ENCODE measurements at regions not wholly inside any gene's neighbourhood (a gene's known extent, or its start where the extent isn't known, plus 50 kb on each side); places are given as distances from the start of the nearest gene placed in this dataset.
"Not testable (repeated sequence)": the region's sequence is repeated elsewhere in the genome, so short reads cannot be mapped to it uniquely, and the experiment has no call there.

DNA sequence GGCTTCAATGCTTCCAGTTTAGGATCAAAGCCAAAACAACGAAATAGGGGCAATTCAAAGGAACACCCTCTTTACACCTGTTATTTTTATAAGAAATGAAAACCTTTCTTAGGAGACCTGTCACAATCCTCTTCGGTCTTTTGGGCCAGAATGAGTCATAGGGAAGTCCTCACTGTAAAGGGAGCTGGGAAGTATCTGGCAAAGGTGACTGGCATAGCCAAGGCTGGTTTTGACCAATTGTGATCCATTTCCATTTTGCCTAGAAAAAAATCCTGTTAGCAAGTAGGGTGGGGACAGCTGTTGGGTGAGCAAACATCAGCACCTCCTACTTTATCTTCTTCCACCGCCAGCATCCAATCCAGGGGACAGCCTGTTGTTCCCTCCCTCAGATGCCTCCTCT lies 343.2 kb upstream of the SULF2 start:
- DNase-seq (ENCODE audit: low read depth, low spot score), result no peak

DNA sequence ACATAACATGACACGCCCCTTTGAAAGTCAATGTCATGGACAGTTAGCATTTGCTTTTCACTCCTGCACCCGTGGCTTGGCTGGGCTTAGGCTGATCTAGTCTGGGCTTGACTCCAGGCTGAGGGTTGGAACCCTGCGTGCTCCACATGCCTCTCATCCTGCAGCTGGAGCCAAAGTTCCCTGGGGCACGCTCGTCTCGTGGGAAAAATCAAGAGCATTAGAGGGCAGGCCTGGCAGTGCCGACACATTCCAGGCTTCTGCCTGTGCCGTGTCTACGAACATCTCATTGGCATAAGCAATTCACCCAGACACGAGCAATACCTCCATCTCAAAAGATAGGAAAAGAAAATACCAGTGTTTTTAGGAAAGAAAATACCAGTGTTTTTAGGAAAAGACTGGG lies 342.7 kb upstream of the SULF2 start:
- not testable (repeated sequence) for DNase-seq (ENCODE audit: low read depth, low spot score)

DNA sequence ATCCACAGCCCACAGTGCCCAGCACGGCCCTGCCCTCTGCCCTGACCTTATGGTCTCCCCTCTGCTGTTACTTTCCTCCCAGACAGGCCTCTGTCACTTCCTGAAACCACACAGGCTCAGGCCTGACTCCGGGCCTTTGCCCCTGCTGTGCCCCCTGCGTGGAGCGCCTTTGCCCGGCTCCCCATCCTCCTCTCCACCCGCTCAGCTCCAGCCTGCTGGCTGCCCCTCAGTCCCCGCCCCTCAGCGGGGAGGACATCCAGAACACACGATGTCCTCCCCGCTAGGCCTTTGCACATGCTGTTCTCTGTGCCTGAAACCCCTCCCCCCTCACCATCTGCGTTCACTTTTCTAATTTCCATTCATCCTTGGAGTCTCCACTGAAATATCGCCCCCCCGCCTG lies 341.9 kb upstream of the SULF2 start:
- not testable (repeated sequence) for DNase-seq (ENCODE audit: low read depth, low spot score)

DNA sequence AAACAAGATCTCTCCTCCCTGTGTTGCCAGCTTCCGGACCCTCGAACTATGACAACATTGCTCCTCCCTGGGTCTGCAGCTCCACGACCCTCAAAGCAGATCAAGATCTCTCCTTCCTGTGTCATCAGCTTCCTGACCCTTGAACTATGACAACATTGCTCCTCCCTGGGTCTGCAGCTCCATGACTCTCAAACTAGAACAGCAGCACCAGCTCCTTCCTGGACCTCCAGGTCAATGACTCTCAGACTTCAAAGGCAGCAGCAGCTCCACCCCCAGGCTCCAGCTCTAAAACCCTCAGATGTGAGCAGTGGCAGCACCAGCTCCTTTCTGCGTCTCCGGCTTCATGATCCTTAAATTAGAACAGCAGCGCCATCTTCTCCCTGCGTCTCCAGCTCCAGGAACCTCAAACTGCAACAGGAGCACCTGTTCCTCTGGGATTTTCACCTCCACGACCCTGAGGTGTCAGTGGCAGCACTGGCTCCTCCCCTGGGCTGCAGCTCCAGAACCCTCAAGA lies 341.0 kb upstream of the SULF2 start:
- DNase-seq (ENCODE audit: low read depth, low spot score), result peak; percentile 78

DNA sequence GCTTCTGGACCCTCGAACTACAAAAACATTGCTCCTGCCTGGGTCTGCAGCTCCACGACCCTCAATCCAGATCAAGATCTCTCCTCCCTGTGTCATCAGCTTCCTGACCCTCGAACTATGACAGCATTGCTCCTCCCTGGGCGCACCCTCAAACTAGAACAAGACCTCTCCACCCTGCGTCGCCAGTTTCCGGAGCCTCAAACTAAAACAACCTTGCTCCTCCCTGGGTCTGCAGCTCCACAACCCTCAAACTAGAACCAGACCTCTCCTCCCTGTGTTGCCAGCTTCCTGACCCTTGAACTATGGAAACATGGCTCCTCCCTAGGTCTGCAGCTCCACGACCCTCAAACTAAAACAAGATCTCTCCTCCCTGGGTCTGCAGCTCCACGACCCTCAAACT lies 339.7 kb upstream of the SULF2 start:
- no peak for DNase-seq (ENCODE audit: low read depth, low spot score)

DNA sequence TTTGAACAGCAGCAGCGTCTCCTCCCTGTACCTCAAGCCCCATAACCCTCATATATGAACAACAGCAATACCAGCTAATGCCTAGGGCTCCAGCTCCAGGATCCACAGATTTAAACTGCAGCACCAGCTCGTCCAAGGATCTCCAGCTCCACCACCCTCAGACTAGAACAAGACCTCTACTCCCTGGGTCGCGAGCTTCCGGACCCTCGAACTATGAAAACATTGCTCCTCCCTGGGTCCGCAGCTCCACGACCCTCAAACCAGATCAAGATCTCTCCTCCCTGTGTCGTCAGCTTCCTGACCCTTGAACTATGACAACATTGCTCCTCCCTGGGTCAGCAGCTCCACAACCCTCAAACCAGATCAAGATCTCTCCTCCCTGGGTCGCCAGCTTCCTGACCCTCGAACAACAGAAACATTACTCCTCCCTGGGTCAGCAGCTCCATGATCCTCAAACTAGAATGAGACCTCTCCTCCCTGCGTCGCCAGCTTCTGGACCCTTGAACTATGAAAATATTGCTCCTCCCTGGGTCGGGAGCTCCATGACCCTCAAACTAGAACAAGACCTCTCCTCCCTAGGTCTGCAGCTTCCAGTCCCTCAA lies 339.0 kb upstream of the SULF2 start:
- DNase-seq (ENCODE audit: low read depth, low spot score), result no peak

DNA sequence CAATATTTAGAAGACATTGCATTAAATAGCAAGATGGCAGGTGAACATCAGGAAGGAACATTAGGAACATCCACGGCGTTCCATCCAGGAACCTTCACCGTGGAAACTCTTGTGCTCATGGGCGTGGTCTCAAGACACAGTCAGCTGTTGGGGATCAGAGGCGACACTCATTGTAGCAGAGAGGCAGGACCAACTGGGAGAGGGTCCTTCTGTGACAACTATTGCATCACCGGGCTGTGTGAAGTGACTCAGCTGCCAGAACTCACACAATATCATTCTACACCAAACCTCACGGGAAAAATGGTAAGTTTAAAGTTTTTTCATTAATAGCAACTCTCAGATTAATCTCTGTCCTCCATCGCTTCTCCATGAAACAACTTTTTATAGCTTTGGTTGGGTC lies 334.8 kb upstream of the SULF2 start:
- no peak for DNase-seq (ENCODE audit: low read depth, low spot score)

DNA sequence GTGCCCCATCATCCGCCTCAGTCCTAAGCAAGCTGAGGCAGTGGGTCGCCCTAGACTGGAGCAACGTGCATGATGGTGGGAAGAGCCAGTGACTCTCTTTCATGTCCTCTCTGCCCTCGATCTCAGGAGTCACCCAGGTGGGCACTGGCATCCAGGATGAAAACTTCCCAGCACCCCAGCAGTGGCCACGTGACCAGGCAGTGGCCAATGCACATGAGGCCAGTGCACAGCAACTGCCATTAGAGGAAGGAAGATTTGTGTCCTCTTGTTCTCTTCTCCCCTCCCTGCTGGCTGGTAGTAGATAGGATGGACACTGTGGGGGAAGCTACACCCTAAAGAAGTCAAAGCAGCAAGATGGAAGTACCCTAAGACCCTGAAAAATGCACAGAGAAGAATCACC lies 334.1 kb upstream of the SULF2 start:
- not testable (repeated sequence) for DNase-seq (ENCODE audit: low read depth, low spot score)

DNA sequence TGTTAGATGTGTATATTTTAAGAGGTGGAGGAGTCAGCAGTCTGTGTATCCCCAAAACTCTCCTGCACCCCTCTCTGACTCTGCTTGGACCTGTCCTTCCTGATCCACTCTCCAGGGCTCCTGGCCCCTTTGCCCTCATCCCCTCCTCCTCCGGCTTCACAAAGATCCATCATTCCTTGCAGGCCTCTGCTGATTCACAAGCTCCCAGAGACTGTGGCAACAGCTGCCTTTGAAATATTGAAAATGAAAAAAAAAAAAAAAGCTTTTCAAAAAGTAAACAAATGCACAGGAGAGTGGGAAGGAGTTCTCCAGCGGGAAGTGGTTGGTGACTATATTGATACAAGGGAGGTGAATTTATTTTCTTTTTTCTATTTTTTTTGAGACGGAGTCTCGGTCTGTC lies 330.2 kb upstream of the SULF2 start:
- no peak for DNase-seq (ENCODE audit: low read depth, low spot score)

DNA sequence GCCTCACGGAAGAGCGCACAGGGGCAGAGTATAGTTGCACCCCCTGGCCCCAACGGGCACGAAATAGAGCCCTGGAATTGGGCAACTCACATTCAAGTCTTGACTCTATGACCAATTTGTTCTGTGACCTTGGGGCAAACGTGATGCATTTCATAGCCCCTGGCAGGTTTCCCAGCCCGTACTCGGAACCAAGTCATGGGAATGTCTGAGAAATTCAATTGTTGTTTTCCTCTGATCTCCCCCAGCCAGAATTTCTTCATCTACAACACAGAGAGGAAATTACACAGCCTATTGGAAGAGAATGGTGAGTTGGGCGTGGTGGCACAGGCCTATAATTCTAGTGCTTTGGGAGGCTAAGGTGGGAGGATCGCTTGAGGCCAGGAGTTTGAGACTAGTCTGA lies 322.3 kb upstream of the SULF2 start:
- no peak for DNase-seq (ENCODE audit: low read depth, low spot score)

DNA sequence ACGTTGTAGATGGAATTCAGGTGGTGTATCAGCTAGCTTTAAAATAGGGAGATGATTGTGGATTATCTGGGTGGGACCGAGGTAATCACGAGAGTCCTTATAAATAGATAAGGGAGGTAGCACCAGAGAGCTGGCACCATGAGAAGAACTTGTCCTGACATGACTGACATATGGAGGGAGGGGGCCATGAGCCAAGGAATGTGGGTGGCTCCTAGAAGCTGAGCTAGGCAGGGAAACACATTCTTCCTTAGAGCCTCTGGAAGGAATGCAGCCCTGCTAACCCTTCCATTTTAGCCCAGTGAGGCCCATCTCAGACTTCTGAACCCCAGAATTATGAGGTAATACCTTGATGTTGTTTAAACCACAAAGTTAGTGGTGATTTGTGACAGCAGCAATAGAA lies 321.1 kb upstream of the SULF2 start:
- DNase-seq (ENCODE audit: low read depth, low spot score), result no peak

DNA sequence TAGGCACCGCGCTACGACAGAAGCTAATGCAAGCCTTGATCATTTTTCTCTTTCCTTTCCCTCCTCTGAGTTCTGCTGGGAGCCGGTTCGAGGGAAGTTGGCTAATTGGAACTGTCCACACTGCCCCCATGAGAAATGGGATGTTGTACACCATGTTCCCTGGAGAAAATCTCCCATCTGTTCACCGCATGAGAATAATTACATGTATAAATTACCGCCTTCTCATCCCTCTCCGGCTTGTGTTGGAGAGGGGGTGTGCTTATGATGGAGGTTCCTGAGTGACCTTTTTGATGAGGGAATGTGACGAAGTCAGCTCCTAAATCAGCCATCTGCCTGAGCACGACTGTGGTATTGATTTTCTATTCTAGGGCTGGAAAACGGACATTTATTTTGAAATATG lies 320.2 kb upstream of the SULF2 start:
- no peak for DNase-seq (ENCODE audit: low read depth, low spot score)

DNA sequence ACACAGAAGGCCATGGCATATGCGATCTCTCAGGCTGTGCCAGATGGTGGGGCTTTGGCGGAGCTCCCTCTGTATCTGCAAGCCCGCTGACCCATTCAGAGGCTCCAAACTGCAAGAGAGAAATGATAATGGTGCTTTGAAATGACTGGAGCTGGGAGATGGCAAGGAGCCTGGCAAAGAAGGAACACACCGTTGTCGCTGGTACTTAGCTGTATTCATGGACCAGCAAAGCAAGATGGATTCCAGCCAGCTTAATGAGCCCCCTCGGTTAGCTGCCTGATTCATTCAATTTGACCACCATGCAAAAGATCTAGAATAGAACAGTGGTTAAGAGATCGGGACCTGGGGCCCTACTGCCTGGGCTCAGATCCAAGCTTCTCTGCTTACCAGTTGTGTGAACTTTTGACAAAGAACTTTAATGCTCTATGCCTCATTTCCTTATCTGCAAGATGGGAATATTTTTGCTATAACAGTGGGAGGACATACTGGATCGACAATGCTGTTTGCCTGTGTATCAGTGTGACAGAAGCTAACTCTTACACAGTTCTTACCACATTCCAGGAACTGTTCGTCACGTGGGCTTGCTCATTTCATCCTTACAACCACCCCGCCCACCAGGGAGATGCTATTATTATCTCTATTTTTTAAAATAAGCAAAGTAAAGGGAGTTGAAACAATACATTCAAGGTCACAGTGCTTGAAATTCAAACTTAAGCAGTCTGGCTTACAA lies 317.8 kb upstream of the SULF2 start:
- DNase-seq (ENCODE audit: low read depth, low spot score), result no peak

DNA sequence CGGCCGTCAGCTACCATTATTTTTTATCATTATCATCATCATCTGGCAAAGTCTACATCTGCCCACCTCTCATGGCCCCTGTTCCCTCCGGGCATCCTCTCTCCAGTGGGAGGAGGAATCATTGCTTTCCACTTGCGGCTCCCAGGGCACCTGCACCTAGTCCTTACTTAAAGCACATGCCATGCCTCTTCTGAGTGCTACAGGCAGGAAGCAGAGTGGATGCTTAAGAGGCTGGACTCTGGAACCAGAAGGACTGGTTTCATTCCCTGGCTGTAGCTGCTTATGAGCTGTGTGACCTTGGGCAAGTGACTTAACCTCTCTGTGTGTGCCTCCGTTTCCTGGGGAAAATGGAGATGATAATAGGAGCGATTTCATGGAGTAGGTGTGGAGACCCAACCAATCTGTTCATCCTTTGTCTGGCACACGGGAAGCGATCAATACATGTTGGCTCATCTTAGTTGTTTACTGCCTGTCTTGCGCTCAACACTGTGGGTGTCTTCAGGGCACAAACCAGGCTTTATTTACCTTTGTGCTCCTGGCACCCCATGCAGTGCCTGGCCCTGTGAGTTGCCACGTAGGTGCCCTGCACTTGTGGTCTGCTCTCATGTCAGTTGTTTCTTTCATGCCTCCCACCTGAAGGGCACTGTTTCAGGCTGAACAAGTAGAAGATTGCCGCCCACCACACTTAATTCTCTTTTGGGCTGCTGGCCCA lies 317.0 kb upstream of the SULF2 start:
- no peak for DNase-seq (ENCODE audit: low read depth, low spot score)

DNA sequence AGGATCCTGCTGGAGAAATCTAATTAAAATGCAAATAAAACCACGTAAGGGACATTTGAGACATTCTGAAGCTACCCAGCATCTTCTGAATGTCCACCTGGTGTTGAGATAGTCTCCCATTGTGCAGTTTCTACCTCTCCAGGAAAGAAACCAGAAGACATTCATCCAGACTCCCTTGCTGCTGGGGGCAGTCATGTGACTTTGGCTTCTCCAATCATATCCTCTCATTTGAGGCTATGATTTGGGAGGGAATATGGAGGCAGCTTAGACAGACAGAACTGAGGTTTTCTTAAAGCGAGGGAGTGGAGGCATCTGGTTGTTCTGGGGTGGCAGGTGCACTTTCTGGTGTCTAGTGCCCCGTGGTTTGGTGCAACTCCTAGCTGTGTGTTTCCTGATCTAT lies 315.2 kb upstream of the SULF2 start:
- DNase-seq (ENCODE audit: low read depth, low spot score), result no peak

DNA sequence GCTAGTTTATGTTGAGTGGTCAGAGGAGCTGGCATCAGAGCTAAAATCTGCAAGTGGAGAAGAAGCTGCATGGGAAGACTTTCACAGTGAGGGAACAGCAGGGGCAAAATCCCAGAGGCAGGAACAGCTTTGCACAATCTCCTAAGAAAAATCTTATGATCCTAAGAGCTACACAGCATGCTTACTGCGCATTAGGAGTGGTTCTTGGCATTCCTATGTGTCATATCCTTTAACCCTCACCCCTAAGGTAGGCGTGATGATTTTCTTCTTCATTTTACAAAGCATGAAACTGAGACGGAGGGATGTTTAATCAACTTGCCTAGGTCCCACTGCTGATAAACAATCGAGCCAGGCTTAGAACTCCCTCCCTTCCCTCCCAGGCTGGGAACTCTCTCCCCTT lies 313.6 kb upstream of the SULF2 start:
- no peak for DNase-seq (ENCODE audit: low read depth, low spot score)

DNA sequence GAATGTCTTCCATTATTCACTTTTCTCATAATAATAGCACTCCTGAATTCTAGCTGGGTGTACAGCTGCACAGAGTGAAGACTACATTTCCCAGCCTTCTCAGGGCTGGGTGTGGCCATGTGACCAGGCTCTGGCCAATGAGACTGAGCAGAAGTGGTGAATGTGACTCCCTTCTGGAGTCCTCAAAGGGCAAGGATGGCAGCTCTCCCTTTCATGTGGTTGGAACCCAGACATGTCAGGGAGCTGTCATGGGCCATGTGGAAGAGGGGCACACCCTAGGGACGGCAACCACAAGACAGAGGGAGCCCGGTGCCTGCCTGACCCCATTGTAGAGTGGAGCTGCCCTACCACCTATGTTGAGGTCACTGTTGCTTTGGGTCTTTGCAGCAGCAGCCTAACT lies 312.8 kb upstream of the SULF2 start:
- DNase-seq (ENCODE audit: low read depth, low spot score), result no peak

DNA sequence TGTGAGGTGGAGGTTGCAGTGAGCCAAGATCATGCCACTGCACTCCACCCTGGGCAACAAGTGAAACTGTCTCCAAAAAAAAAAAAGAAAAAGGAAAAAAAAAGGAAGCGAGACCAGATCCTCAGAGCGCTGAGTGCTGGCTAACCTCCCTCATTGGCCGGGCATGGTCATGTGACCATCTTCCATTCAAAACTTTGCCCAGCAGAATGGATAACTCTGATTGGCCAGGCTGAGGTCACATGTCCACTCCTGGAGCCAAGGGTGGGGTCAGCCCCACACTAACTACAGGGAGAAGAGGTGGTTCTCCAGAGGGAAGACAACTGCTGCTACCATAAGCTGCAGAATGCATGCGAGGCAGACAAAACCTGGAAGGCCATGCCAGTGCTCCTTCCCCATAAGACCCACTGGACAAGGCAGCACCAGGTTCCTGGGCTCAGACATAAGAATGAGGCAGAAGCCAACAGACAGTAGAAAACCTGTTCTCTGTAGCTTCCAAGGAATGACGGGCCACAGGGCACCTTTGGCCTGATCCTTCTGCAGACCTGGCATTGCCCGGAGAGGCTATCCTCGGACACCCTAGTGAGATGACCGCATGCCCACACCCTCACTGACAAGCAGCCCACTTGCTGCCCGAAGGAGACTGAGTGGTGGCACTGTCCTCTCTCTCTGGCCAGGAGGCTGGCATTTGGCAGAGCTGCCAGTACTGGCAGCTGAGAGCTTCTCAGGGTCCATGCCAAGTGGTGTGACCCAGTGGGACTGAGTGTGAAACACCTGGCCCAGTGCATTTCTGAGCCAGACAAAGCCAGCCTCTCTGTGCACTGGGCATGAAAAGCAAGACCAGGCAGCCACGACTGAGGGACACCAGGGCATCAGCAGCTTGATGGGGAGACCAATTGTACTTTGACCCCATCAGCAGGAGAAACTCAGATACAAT lies 311.9 kb upstream of the SULF2 start:
- DNase-seq (ENCODE audit: low read depth, low spot score), result no peak

DNA sequence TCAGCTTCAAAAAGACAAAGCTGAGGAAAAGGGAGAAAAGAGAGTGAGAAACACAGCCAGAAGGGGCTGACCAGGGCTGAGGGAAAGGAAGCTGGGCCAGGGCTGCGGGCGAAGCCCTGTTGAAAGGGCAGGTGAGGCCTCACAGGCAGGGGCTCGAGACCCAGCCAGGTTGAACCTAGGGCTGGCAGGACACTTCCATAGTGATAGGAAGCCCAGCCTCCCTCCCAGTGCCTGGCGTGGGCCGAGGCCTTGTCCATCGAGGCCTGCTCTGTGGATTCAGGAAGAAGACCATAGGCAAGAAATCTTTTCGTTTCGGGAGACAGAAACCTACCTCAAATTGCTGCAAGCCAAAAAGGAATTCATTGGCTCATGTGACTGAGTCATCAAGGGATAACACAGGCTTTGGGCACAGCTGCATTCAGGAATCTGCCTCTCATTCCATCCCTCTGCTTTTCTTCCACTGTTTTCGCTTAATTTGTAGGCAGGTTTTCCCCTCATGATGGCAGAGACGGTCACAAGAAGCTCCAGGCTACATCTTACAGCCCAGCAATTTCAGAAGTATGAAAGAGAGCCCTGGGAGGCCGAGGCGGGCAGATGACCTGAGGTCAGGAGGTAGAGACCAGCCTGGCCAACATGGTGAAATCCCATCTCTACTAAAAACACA lies 311.1 kb upstream of the SULF2 start:
- DNase-seq (ENCODE audit: low read depth, low spot score), result no peak

DNA sequence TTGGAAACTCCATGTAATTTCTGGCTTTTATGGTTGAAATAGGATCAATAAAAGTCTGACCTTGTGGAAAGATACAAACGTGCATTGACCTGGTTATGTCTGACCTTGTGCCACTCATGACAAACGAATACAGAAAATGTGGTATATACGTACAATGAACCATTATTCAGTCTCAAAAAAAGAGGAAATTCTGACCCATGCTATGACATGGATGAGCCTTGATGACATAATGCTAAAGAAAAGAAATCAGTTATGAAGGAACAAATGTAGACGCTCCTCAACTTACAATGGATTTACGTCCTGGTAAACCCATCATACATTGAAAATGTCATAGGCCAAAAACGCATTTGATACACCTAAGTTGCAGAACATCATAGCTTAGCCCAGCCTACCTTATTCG lies 309.7 kb upstream of the SULF2 start:
- no peak for DNase-seq (ENCODE audit: low read depth, low spot score)

DNA sequence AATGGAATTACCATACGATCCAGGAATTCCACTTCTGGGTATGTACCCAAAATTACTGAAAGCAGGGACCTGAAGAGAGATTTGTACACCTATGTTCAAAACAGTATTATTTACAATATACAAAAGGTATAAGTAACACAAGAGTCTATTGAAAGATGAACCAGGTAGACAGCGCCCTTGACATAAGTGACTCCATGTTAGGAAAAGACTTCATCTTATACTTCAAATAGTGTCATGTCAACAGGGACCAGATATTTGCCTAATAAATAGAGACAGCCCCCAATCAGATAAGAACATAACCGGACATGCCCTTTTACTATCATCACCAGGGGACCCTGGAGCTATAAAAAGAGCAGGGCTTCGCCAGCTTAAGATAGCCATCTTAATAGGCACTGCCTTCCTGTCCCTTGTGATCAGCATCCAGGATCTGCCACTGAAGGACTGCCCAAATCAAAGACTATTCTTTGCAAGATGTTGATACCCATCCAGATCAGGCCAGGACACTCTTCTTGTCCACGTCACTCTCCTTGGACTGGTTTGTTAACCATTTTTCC lies 309.0 kb upstream of the SULF2 start:
- no peak for DNase-seq (ENCODE audit: low read depth, low spot score)
